22Rv1 (cell line): ENCODE measurements at regions not wholly inside any gene's neighbourhood (a gene's known extent, or its start where the extent isn't known, plus 50 kb on each side); places are given as distances from the start of the nearest gene placed in this dataset.

ENCODE experiments used
- H3K27ac ChIP-seq: fragments of 450-650 bp; 2 replicates; pipeline ENCODE4 v1.5.1; 2017
- CTCF ChIP-seq: fragments of 450-650 bp; IDR thresholded peaks from 2 replicates; pipeline ENCODE4 v1.5.1; 2017; ENCODE audit warnings: mild to moderate bottlenecking
- ZFX ChIP-seq: fragments of 450-650 bp; IDR thresholded peaks from 2 replicates; pipeline ENCODE4 v1.6.1; 2017; ENCODE audit warnings: antibody characterized with exemption, borderline replicate concordance

GRCh38 chr13:107534548-107534947, 680.8 kb downstream of the LIG4 start:
- no peak overlapping the region for H3K27ac ChIP-seq
- TF ChIP-seq ZFX (no peak), CTCF (no peak)

GRCh38 chr13:107531816-107532215, 683.5 kb downstream of the LIG4 start:
- no peak overlapping the region for H3K27ac ChIP-seq
- no peak for TF ChIP-seq CTCF
- TF ChIP-seq ZFX, result no peak

GRCh38 chr13:107531180-107531579, 684.2 kb downstream of the LIG4 start:
- no peak overlapping the region for H3K27ac ChIP-seq
- TF ChIP-seq CTCF (no peak), ZFX (no peak)

GRCh38 chr13:107529035-107529434, 686.3 kb downstream of the LIG4 start:
- no peak for TF ChIP-seq ZFX
- TF ChIP-seq CTCF, result no peak
- H3K27ac ChIP-seq, result no peak overlapping the region

GRCh38 chr13:107518780-107519179, 696.6 kb downstream of the LIG4 start:
- no peak overlapping the region for H3K27ac ChIP-seq
- TF ChIP-seq CTCF, result no peak
- no peak for TF ChIP-seq ZFX

- H3K27ac ChIP-seq, result no peak overlapping the region
- TF ChIP-seq ZFX, result no peak
- no peak for TF ChIP-seq CTCF
These were observed 697.0 kb downstream of the LIG4 start for GRCh38 chr13:107518292-107518691.

GRCh38 chr13:107516517-107516916, 698.8 kb downstream of the LIG4 start:
- H3K27ac ChIP-seq, result no peak overlapping the region
- TF ChIP-seq CTCF (no peak), ZFX (no peak)
